WTC11 (cell line): ENCODE measurements at regions not wholly inside any gene's neighbourhood (a gene's known extent, or its start where the extent isn't known, plus 50 kb on each side); places are given as distances from the start of the nearest gene placed in this dataset.

Experiments
- ATAC-seq: fragments of 200-7000 bp; cut with Tn5 transposase; 2 replicates; pipeline ENCODE4 v1.10.0; 2021; ENCODE audit warnings: mild to moderate bottlenecking, moderate library complexity
- CTCF ChIA-PET: fragments of 300-600 bp; sonication (Branson Sonifier 250); formaldehyde crosslinking; loops from one replicate; lab custom pipeline; 2021; ENCODE audit warnings: antibody characterized with exemption; lab: Charles Lee
- POLR2A ChIA-PET: fragments of 350-600 bp; sonication (Branson Sonifier 250); formaldehyde crosslinking; loops from one replicate; lab custom pipeline; 2021; ENCODE audit warnings: antibody characterized with exemption; lab: Charles Lee
- DNase-seq: peaks from one replicate; pipeline ENCODE4 v3.0.0; 2021; ENCODE audit warnings: low spot score
- H3K27ac Mint-ChIP-seq: 2 replicates; pipeline ENCODE4 v1.8.0; 2021; ENCODE audit warnings: mixed read lengths
- H3K27me3 Mint-ChIP-seq: 2 replicates; pipeline ENCODE4 v1.8.0; 2021; ENCODE audit warnings: low read depth, mild to moderate bottlenecking, moderate library complexity, mixed read lengths
- H3K36me3 Mint-ChIP-seq: 2 replicates; pipeline ENCODE4 v1.8.0; 2021; ENCODE audit warnings: mixed read lengths
- H3K4me1 Mint-ChIP-seq: 2 replicates; pipeline ENCODE4 v1.8.0; 2022; ENCODE audit warnings: mixed read lengths
- H3K4me3 Mint-ChIP-seq: 2 replicates; pipeline ENCODE4 v1.8.0; 2021; ENCODE audit warnings: mild to moderate bottlenecking, moderate library complexity, mixed read lengths
- H3K9me3 Mint-ChIP-seq: 2 replicates; pipeline ENCODE4 v1.8.0; 2021; ENCODE audit warnings: mixed read lengths
- ATF1 ChIP-seq: sonication (generic); formaldehyde crosslinking; IDR thresholded peaks from 2 replicates; pipeline ENCODE4 v1.8.1; 2023; ENCODE audit warnings: mild to moderate bottlenecking, moderate library complexity, missing genetic modification reagents
- ETV6 ChIP-seq: sonication (generic); formaldehyde crosslinking; IDR thresholded peaks from 2 replicates; pipeline ENCODE4 v1.8.1; 2022; ENCODE audit warnings: mild to moderate bottlenecking, missing genetic modification reagents
- GABPB1 ChIP-seq: sonication (generic); formaldehyde crosslinking; IDR thresholded peaks from 2 replicates; pipeline ENCODE4 v1.8.1; 2023; ENCODE audit warnings: mild to moderate bottlenecking, missing genetic modification reagents
- GRHL2 ChIP-seq: fragments of 250-450 bp; sonication (Bioruptor Pico); IDR thresholded peaks from 2 replicates; pipeline ENCODE4 v1.8.0; 2022; ENCODE audit warnings: mild to moderate bottlenecking, moderate library complexity; ENCODE audit not compliant: insufficient replicate concordance, severe bottlenecking
- HMGA2 ChIP-seq: fragments of 250-450 bp; sonication (Bioruptor Pico); IDR thresholded peaks from 2 replicates; pipeline ENCODE4 v1.4.0; 2021; ENCODE audit warnings: mild to moderate bottlenecking, moderate library complexity
- JUN ChIP-seq: sonication (generic); formaldehyde crosslinking; IDR thresholded peaks from 2 replicates; pipeline ENCODE4 v1.8.0; 2023; ENCODE audit warnings: mild to moderate bottlenecking, missing genetic modification reagents
- KAT7 ChIP-seq: sonication (generic); formaldehyde crosslinking; IDR thresholded peaks from 2 replicates; pipeline ENCODE4 v1.8.1; 2023; ENCODE audit warnings: missing genetic modification reagents, mild to moderate bottlenecking, borderline replicate concordance
- ZBTB21 ChIP-seq: sonication (generic); formaldehyde crosslinking; IDR thresholded peaks from 2 replicates; pipeline ENCODE4 v1.8.1; 2023; ENCODE audit warnings: mild to moderate bottlenecking, missing genetic modification reagents, borderline replicate concordance
- TF ChIP-seq, protein P1 (sequence below): sonication (generic); formaldehyde crosslinking; IDR thresholded peaks from 2 replicates; pipeline ENCODE4 v1.8.1; 2022; ENCODE audit warnings: missing genetic modification reagents, borderline replicate concordance
- TF ChIP-seq, protein P2 (sequence below): sonication (generic); formaldehyde crosslinking; conservative IDR thresholded peaks from 2 replicates; pipeline ENCODE4 v1.8.1; 2023; ENCODE audit warnings: mild to moderate bottlenecking, low read depth, missing genetic modification reagents, moderate library complexity
- TF ChIP-seq, protein P3 (sequence below): fragments of 250-450 bp; sonication (Bioruptor Pico); IDR thresholded peaks from 2 replicates; pipeline ENCODE4 v1.9.0; 2021; ENCODE audit warnings: mild to moderate bottlenecking
- TF ChIP-seq, protein P4 (sequence below): fragments of 250-450 bp; sonication (Bioruptor Pico); IDR thresholded peaks from 2 replicates; pipeline ENCODE4 v1.8.0; 2021; ENCODE audit warnings: mild to moderate bottlenecking
- TF ChIP-seq, protein P5 (sequence below): sonication (generic); formaldehyde crosslinking; IDR thresholded peaks from 2 replicates; pipeline ENCODE4 v1.8.1; 2023; ENCODE audit warnings: mild to moderate bottlenecking, missing genetic modification reagents, moderate library complexity
- TF ChIP-seq, protein P6 (sequence below): sonication (generic); formaldehyde crosslinking; IDR thresholded peaks from 2 replicates; pipeline ENCODE4 v1.8.0; 2022; ENCODE audit warnings: mild to moderate bottlenecking, missing genetic modification reagents
- TF ChIP-seq, protein P7 (sequence below): sonication (generic); formaldehyde crosslinking; IDR thresholded peaks from 2 replicates; pipeline ENCODE4 v1.8.0; 2022; ENCODE audit warnings: missing genetic modification reagents
- TF ChIP-seq, protein P8 (sequence below): sonication (generic); formaldehyde crosslinking; IDR thresholded peaks from 2 replicates; pipeline ENCODE4 v1.8.0; 2023; ENCODE audit warnings: missing genetic modification reagents
- TF ChIP-seq, protein P9 (sequence below): sonication (generic); formaldehyde crosslinking; IDR thresholded peaks from 2 replicates; pipeline ENCODE4 v1.8.0; 2022; ENCODE audit warnings: mild to moderate bottlenecking, missing genetic modification reagents
- TF ChIP-seq, protein P10 (sequence below): sonication (generic); formaldehyde crosslinking; IDR thresholded peaks from 2 replicates; pipeline ENCODE4 v1.8.1; 2022; ENCODE audit warnings: mild to moderate bottlenecking, missing genetic modification reagents, moderate library complexity, borderline replicate concordance

DNA sequence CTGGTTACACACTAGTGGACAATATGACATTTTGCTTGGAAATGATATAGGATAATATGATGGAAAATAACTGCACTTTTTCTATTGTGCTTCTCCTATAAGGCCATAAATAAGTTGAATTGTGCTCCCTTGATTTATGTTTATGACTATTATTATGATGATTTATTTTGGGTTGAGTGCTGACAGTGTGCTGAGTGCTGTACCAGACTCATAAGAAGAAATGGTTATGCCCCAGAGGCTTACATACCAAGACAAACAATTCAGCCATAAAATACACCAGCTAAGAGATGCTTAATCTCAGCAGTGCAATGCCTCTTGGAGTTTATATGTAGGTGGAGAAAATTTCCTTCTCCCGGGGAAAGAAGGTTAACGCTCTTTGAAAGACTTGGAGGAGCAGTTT lies 199.8 kb upstream of the NOCT start:
- ATAC-seq (no peak), DNase-seq (no peak)
- H3K4me3 Mint-ChIP-seq, result no peak overlapping the region
- no peak overlapping the region for H3K27ac Mint-ChIP-seq
- H3K4me1 Mint-ChIP-seq, result no peaks in the 10 kb centered on the region
- no peaks in the 10 kb centered on the region for H3K27me3 Mint-ChIP-seq
- POLR2A ChIA-PET, result no interaction called here
- CTCF ChIA-PET, result no interaction called here
- no peaks in the 10 kb centered on the region for H3K36me3 Mint-ChIP-seq
- H3K9me3 Mint-ChIP-seq, result peaks cover 12% of the 10 kb centered on the region
- TF ChIP-seq, protein P1, sequence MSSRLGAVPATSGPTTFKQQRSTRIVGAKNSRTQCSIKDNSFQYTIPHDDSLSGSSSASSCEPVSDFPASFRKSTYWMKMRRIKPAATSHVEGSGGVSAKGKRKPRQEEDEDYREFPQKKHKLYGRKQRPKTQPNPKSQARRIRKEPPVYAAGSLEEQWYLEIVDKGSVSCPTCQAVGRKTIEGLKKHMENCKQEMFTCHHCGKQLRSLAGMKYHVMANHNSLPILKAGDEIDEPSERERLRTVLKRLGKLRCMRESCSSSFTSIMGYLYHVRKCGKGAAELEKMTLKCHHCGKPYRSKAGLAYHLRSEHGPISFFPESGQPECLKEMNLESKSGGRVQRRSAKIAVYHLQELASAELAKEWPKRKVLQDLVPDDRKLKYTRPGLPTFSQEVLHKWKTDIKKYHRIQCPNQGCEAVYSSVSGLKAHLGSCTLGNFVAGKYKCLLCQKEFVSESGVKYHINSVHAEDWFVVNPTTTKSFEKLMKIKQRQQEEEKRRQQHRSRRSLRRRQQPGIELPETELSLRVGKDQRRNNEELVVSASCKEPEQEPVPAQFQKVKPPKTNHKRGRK (CRISPR knock-in tag), result no peak
- TF ChIP-seq, protein P2, sequence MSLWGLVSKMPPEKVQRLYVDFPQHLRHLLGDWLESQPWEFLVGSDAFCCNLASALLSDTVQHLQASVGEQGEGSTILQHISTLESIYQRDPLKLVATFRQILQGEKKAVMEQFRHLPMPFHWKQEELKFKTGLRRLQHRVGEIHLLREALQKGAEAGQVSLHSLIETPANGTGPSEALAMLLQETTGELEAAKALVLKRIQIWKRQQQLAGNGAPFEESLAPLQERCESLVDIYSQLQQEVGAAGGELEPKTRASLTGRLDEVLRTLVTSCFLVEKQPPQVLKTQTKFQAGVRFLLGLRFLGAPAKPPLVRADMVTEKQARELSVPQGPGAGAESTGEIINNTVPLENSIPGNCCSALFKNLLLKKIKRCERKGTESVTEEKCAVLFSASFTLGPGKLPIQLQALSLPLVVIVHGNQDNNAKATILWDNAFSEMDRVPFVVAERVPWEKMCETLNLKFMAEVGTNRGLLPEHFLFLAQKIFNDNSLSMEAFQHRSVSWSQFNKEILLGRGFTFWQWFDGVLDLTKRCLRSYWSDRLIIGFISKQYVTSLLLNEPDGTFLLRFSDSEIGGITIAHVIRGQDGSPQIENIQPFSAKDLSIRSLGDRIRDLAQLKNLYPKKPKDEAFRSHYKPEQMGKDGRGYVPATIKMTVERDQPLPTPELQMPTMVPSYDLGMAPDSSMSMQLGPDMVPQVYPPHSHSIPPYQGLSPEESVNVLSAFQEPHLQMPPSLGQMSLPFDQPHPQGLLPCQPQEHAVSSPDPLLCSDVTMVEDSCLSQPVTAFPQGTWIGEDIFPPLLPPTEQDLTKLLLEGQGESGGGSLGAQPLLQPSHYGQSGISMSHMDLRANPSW (CRISPR knock-in tag), result no peak
- TF ChIP-seq ZBTB21 (CRISPR knock-in tag) (no peak), HMGA2 (CRISPR knock-in tag) (no peak), GABPB1 (CRISPR knock-in tag) (no peak), KAT7 (no peak), GRHL2 (CRISPR knock-in tag) (no peak), ETV6 (CRISPR knock-in tag) (no peak), JUN (CRISPR knock-in tag) (no peak), ATF1 (no peak)
- TF ChIP-seq, protein P3, sequence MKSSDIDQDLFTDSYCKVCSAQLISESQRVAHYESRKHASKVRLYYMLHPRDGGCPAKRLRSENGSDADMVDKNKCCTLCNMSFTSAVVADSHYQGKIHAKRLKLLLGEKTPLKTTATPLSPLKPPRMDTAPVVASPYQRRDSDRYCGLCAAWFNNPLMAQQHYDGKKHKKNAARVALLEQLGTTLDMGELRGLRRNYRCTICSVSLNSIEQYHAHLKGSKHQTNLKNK (CRISPR knock-in tag), result no peak
- TF ChIP-seq, protein P4, sequence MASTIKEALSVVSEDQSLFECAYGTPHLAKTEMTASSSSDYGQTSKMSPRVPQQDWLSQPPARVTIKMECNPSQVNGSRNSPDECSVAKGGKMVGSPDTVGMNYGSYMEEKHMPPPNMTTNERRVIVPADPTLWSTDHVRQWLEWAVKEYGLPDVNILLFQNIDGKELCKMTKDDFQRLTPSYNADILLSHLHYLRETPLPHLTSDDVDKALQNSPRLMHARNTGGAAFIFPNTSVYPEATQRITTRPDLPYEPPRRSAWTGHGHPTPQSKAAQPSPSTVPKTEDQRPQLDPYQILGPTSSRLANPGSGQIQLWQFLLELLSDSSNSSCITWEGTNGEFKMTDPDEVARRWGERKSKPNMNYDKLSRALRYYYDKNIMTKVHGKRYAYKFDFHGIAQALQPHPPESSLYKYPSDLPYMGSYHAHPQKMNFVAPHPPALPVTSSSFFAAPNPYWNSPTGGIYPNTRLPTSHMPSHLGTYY (CRISPR knock-in tag), result no peak
- TF ChIP-seq, protein P5, sequence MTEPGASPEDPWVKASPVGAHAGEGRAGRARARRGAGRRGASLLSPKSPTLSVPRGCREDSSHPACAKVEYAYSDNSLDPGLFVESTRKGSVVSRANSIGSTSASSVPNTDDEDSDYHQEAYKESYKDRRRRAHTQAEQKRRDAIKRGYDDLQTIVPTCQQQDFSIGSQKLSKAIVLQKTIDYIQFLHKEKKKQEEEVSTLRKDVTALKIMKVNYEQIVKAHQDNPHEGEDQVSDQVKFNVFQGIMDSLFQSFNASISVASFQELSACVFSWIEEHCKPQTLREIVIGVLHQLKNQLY, result no peak
- TF ChIP-seq, protein P6, sequence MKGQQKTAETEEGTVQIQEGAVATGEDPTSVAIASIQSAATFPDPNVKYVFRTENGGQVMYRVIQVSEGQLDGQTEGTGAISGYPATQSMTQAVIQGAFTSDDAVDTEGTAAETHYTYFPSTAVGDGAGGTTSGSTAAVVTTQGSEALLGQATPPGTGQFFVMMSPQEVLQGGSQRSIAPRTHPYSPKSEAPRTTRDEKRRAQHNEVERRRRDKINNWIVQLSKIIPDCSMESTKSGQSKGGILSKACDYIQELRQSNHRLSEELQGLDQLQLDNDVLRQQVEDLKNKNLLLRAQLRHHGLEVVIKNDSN (CRISPR knock-in tag), result no peak
- TF ChIP-seq, protein P7, sequence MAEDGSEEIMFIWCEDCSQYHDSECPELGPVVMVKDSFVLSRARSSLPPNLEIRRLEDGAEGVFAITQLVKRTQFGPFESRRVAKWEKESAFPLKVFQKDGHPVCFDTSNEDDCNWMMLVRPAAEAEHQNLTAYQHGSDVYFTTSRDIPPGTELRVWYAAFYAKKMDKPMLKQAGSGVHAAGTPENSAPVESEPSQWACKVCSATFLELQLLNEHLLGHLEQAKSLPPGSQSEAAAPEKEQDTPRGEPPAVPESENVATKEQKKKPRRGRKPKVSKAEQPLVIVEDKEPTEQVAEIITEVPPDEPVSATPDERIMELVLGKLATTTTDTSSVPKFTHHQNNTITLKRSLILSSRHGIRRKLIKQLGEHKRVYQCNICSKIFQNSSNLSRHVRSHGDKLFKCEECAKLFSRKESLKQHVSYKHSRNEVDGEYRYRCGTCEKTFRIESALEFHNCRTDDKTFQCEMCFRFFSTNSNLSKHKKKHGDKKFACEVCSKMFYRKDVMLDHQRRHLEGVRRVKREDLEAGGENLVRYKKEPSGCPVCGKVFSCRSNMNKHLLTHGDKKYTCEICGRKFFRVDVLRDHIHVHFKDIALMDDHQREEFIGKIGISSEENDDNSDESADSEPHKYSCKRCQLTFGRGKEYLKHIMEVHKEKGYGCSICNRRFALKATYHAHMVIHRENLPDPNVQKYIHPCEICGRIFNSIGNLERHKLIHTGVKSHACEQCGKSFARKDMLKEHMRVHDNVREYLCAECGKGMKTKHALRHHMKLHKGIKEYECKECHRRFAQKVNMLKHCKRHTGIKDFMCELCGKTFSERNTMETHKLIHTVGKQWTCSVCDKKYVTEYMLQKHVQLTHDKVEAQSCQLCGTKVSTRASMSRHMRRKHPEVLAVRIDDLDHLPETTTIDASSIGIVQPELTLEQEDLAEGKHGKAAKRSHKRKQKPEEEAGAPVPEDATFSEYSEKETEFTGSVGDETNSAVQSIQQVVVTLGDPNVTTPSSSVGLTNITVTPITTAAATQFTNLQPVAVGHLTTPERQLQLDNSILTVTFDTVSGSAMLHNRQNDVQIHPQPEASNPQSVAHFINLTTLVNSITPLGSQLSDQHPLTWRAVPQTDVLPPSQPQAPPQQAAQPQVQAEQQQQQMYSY, result no peak
- TF ChIP-seq, protein P8, sequence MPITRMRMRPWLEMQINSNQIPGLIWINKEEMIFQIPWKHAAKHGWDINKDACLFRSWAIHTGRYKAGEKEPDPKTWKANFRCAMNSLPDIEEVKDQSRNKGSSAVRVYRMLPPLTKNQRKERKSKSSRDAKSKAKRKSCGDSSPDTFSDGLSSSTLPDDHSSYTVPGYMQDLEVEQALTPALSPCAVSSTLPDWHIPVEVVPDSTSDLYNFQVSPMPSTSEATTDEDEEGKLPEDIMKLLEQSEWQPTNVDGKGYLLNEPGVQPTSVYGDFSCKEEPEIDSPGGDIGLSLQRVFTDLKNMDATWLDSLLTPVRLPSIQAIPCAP (CRISPR knock-in tag), result no peak
- TF ChIP-seq, protein P9, sequence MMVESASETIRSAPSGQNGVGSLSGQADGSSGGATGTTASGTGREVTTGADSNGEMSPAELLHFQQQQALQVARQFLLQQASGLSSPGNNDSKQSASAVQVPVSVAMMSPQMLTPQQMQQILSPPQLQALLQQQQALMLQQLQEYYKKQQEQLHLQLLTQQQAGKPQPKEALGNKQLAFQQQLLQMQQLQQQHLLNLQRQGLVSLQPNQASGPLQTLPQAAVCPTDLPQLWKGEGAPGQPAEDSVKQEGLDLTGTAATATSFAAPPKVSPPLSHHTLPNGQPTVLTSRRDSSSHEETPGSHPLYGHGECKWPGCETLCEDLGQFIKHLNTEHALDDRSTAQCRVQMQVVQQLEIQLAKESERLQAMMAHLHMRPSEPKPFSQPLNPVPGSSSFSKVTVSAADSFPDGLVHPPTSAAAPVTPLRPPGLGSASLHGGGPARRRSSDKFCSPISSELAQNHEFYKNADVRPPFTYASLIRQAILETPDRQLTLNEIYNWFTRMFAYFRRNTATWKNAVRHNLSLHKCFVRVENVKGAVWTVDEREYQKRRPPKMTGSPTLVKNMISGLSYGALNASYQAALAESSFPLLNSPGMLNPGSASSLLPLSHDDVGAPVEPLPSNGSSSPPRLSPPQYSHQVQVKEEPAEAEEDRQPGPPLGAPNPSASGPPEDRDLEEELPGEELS (CRISPR knock-in tag), result no peak
- TF ChIP-seq, protein P10, sequence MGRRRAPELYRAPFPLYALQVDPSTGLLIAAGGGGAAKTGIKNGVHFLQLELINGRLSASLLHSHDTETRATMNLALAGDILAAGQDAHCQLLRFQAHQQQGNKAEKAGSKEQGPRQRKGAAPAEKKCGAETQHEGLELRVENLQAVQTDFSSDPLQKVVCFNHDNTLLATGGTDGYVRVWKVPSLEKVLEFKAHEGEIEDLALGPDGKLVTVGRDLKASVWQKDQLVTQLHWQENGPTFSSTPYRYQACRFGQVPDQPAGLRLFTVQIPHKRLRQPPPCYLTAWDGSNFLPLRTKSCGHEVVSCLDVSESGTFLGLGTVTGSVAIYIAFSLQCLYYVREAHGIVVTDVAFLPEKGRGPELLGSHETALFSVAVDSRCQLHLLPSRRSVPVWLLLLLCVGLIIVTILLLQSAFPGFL (CRISPR knock-in tag), result no peak
